IPS-20b (cell line): ENCODE measurements at regions not wholly inside any gene's neighbourhood (a gene's known extent, or its start where the extent isn't known, plus 50 kb on each side); places are given as distances from the start of the nearest gene placed in this dataset.

ENCODE experiments used
- H3K27ac ChIP-seq: one replicate; pipeline ENCODE4 v1.5.1; 2013; ENCODE audit warnings: low read length
- H3K27me3 ChIP-seq: 2 replicates; pipeline ENCODE4 v1.6.1; 2013; ENCODE audit warnings: mild to moderate bottlenecking, low read length, inconsistent platforms; ENCODE audit not compliant: insufficient read depth
- H3K36me3 ChIP-seq: 2 replicates; pipeline ENCODE4 v1.6.1; 2013; ENCODE audit warnings: low read depth, mild to moderate bottlenecking, inconsistent platforms, low read length, moderate library complexity; ENCODE audit not compliant: insufficient read depth
- H3K4me1 ChIP-seq: 2 replicates; pipeline ENCODE4 v1.6.1; 2013; ENCODE audit warnings: mild to moderate bottlenecking, control low read depth, inconsistent platforms, low read length, moderate library complexity; ENCODE audit not compliant: insufficient read depth
- H3K4me3 ChIP-seq: 2 replicates; pipeline ENCODE4 v1.5.1; 2013; ENCODE audit warnings: mild to moderate bottlenecking, low read length, inconsistent platforms
- H3K9ac ChIP-seq: 2 replicates; pipeline ENCODE4 v1.6.1; 2013; ENCODE audit warnings: low read depth, mild to moderate bottlenecking, inconsistent platforms, low read length, moderate library complexity
- H3K9me3 ChIP-seq: 2 replicates; pipeline ENCODE4 v1.6.1; 2013; ENCODE audit warnings: mild to moderate bottlenecking, low read depth, low read length, inconsistent platforms; ENCODE audit not compliant: insufficient read depth

DNA sequence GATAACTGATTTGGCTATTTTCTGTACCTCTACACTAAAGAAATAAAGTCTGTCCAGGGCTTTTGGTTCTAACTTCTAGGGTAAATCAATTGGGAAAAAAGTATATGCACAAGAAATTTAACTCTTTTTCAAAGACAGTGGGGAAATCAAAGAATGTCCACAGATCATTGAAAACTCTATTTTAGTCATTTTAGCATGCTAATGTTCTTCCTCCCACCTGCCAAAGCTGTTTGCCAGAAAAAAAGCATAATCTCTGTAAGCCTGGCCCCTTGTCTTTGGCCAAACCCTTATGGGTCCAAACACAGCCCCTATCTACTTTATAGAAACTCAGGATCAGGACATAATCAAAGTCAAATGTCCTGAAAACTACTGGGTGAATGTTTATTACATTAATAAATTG is 302.2 kb upstream of the ESRRG start:
- H3K9ac ChIP-seq = no peak overlapping the region
- no peaks in the 10 kb centered on the region for H3K4me1 ChIP-seq
- no peaks in the 10 kb centered on the region for H3K27me3 ChIP-seq
- no peak overlapping the region for H3K4me3 ChIP-seq
- no peaks in the 10 kb centered on the region; the same call in 1 of the 2 replicates for H3K9me3 ChIP-seq
- no peaks in the 10 kb centered on the region for H3K36me3 ChIP-seq
- H3K27ac ChIP-seq = no peak overlapping the region

GRCh38 chr1:217024911-217025310 is 301.7 kb upstream of the ESRRG start:
- Histone ChIP-seq H3K4me1 (no peaks in the 10 kb centered on the region), H3K4me3 (no peak overlapping the region), H3K27me3 (no peaks in the 10 kb centered on the region), H3K27ac (no peak overlapping the region), H3K36me3 (no peaks in the 10 kb centered on the region), H3K9me3 (no peaks in the 10 kb centered on the region; the same call in 1 of the 2 replicates), H3K9ac (no peak overlapping the region)

- Histone ChIP-seq H3K27me3 (no peaks in the 10 kb centered on the region), H3K27ac (no peak overlapping the region), H3K4me1 (no peaks in the 10 kb centered on the region), H3K9ac (no peak overlapping the region), H3K36me3 (no peaks in the 10 kb centered on the region), H3K9me3 (no peaks in the 10 kb centered on the region), H3K4me3 (no peak overlapping the region)
These were observed 298.7 kb upstream of the ESRRG start for GRCh38 chr1:217021956-217022355.

DNA sequence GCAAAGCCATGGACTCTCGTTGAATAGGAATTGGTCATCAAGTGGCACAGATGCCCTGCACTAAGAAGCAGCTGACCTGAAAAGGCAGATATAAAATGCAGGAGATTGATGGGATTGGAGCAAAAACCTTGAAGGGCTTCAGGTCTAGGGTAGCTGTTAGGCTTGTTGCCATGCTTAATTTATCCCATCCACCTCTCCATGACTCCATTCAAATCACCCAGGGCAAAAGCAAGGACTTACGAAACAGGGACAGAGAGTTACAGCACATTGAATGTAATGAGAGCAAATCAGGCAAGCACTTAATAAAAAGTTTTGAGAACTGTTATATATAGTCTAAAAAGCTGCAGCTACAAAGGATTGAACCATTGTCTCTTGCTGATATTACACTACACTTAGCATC is 298.2 kb upstream of the ESRRG start:
- Histone ChIP-seq H3K4me3 (no peak overlapping the region), H3K36me3 (no peaks in the 10 kb centered on the region), H3K27me3 (no peaks in the 10 kb centered on the region), H3K27ac (no peak overlapping the region), H3K9ac (no peak overlapping the region), H3K4me1 (no peaks in the 10 kb centered on the region), H3K9me3 (no peaks in the 10 kb centered on the region)

DNA sequence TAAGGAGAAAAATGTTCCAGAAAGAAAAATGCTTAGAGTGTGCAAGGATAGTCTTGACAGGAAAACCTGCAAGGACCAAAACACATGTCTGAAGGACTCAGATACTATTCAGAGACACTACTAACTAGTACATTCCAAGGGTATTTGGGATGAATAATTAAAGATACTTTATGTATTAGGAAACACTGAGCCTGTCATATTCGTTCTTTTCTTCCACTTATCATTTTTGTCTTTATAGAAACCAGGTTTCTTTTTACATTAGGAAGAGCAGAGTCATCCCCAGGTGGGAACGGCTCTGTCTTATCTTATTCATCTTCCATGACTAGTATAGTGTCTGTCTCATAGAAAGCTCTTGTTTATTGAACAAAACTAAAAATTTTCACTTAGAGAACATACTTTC is 296.2 kb upstream of the ESRRG start:
- no peak overlapping the region for H3K4me3 ChIP-seq
- no peaks in the 10 kb centered on the region for H3K4me1 ChIP-seq
- H3K9me3 ChIP-seq = no peaks in the 10 kb centered on the region
- H3K27ac ChIP-seq = no peak overlapping the region
- no peaks in the 10 kb centered on the region for H3K36me3 ChIP-seq
- no peak overlapping the region for H3K9ac ChIP-seq
- no peaks in the 10 kb centered on the region for H3K27me3 ChIP-seq

DNA sequence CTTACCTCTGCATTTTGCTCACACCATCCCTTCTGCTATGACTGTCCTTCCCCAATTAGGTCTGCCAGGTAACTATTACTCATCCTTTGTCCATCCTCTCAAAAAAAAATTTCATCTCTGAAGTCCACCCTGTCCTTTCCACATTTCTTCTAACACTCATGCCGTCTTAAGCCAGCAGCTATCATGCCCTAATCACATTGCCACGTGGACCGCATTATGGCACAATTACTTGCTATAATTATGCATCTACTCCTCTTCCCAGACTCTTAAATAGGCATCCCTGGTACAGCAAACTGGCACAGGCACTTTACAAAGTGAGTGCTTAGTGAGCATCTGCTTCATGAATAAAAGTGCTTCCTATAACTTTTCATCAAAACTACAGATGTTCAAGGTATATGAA is 295.4 kb upstream of the ESRRG start:
- H3K9ac ChIP-seq = no peak overlapping the region
- no peaks in the 10 kb centered on the region for H3K9me3 ChIP-seq
- no peaks in the 10 kb centered on the region for H3K27me3 ChIP-seq
- H3K4me1 ChIP-seq = no peaks in the 10 kb centered on the region
- H3K4me3 ChIP-seq = no peak overlapping the region
- H3K36me3 ChIP-seq = no peaks in the 10 kb centered on the region
- H3K27ac ChIP-seq = no peak overlapping the region

GRCh38 chr1:217017165-217017564 is 293.9 kb upstream of the ESRRG start:
- no peaks in the 10 kb centered on the region for H3K36me3 ChIP-seq
- H3K9me3 ChIP-seq = no peaks in the 10 kb centered on the region
- H3K27me3 ChIP-seq = no peaks in the 10 kb centered on the region
- no peak overlapping the region for H3K4me3 ChIP-seq
- H3K4me1 ChIP-seq = no peaks in the 10 kb centered on the region
- no peak overlapping the region for H3K9ac ChIP-seq
- no peak overlapping the region for H3K27ac ChIP-seq

DNA sequence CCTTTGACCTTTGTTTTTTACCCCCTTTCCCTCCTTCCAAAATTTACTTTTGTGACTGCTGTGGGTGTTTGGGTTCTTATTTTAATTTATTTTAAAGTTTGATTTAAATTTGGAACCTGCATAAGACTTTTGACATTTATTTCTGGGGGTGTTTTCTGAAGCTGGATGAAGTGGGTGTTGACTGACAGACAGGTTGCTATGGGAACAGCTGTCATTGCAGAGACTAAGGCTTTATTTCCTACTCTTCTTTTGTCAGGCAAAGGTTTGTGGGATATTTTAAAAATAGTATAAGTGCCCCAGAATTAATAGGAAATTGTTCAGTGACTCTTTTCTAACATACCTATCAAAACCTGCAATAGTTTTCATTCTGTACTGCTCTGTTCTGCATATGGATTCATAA is 290.8 kb upstream of the ESRRG start:
- Histone ChIP-seq H3K4me1 (no peaks in the 10 kb centered on the region), H3K9me3 (no peaks in the 10 kb centered on the region), H3K9ac (no peak overlapping the region), H3K4me3 (no peak overlapping the region), H3K27ac (no peak overlapping the region), H3K36me3 (no peaks in the 10 kb centered on the region), H3K27me3 (no peaks in the 10 kb centered on the region)

GRCh38 chr1:217012659-217013058 is 289.4 kb upstream of the ESRRG start:
- Histone ChIP-seq H3K9ac (no peak overlapping the region), H3K4me1 (no peaks in the 10 kb centered on the region), H3K9me3 (no peaks in the 10 kb centered on the region), H3K4me3 (no peak overlapping the region), H3K27me3 (no peaks in the 10 kb centered on the region), H3K36me3 (no peaks in the 10 kb centered on the region), H3K27ac (no peak overlapping the region)

DNA sequence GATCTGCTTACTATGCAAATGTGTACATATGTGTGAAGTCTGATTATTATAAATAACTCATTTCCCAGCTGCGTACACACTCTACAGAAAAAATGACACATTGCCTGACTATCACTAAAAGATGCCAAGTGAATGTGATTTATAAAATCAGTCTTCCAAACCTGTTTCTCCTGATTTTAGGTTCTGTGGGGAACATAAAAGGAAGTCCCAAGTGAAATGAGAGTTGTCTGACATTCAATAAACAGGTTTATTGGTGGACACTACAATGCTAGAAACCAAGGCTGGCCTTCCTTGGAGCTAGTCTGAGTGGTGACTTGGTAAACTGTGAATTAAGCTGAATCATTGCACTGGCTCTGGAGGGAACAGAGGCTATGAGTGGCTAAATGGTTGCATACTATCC is 287.9 kb upstream of the ESRRG start:
- Histone ChIP-seq H3K27me3 (no peaks in the 10 kb centered on the region), H3K4me1 (no peaks in the 10 kb centered on the region), H3K36me3 (no peaks in the 10 kb centered on the region), H3K9ac (no peak overlapping the region), H3K27ac (no peak overlapping the region), H3K9me3 (no peaks in the 10 kb centered on the region), H3K4me3 (no peak overlapping the region)

GRCh38 chr1:217010253-217010652 is 287.0 kb upstream of the ESRRG start:
- Histone ChIP-seq H3K9ac (no peak overlapping the region), H3K4me3 (no peak overlapping the region), H3K9me3 (no peaks in the 10 kb centered on the region), H3K36me3 (no peaks in the 10 kb centered on the region), H3K4me1 (no peaks in the 10 kb centered on the region), H3K27me3 (no peaks in the 10 kb centered on the region), H3K27ac (no peak overlapping the region)

GRCh38 chr1:217009376-217009775 is 286.1 kb upstream of the ESRRG start:
- H3K4me3 ChIP-seq = no peak overlapping the region
- no peak overlapping the region for H3K27ac ChIP-seq
- no peaks in the 10 kb centered on the region for H3K9me3 ChIP-seq
- no peak overlapping the region for H3K9ac ChIP-seq
- H3K27me3 ChIP-seq = no peaks in the 10 kb centered on the region
- H3K36me3 ChIP-seq = no peaks in the 10 kb centered on the region
- no peaks in the 10 kb centered on the region for H3K4me1 ChIP-seq
